ENCODE measurements at regions not wholly inside any gene's neighbourhood (a gene's known extent, or its start where the extent isn't known, plus 50 kb on each side); places are given as distances from the start of the nearest gene placed in this dataset.

DNA sequence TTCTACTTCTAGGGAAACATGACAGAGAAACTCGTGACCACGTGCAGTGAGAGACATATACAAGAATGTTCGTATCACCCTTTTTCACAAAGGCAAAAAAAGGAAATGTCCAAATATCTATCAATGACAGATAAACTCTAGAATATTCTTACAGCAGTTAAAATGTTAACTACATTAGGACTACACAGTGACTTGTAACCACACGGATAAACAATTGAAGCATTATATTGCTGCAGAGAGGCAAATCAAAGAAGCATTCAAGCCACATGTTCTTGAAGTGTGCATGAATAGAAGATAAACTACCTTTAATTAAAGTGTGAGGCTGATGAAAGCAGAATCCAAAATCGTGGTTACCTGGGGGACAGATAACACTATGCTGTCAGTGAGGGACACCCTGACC is 935.3 kb upstream of the KLHL29 start:
- TF ChIP-seq, protein P1, sequence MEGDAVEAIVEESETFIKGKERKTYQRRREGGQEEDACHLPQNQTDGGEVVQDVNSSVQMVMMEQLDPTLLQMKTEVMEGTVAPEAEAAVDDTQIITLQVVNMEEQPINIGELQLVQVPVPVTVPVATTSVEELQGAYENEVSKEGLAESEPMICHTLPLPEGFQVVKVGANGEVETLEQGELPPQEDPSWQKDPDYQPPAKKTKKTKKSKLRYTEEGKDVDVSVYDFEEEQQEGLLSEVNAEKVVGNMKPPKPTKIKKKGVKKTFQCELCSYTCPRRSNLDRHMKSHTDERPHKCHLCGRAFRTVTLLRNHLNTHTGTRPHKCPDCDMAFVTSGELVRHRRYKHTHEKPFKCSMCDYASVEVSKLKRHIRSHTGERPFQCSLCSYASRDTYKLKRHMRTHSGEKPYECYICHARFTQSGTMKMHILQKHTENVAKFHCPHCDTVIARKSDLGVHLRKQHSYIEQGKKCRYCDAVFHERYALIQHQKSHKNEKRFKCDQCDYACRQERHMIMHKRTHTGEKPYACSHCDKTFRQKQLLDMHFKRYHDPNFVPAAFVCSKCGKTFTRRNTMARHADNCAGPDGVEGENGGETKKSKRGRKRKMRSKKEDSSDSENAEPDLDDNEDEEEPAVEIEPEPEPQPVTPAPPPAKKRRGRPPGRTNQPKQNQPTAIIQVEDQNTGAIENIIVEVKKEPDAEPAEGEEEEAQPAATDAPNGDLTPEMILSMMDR (IDR thresholded peaks at IDR 0.05; ENCODE audit: insufficient read depth, low read length, poor library complexity, severe bottlenecking) = no peak
- TF ChIP-seq EZH2phosphoT487 (conservative IDR thresholded peaks at IDR 0.05; ENCODE audit: low read length) = no peak
